ENCODE measurements at regions not wholly inside any gene's neighbourhood (a gene's known extent, or its start where the extent isn't known, plus 50 kb on each side); places are given as distances from the start of the nearest gene placed in this dataset.

DNA sequence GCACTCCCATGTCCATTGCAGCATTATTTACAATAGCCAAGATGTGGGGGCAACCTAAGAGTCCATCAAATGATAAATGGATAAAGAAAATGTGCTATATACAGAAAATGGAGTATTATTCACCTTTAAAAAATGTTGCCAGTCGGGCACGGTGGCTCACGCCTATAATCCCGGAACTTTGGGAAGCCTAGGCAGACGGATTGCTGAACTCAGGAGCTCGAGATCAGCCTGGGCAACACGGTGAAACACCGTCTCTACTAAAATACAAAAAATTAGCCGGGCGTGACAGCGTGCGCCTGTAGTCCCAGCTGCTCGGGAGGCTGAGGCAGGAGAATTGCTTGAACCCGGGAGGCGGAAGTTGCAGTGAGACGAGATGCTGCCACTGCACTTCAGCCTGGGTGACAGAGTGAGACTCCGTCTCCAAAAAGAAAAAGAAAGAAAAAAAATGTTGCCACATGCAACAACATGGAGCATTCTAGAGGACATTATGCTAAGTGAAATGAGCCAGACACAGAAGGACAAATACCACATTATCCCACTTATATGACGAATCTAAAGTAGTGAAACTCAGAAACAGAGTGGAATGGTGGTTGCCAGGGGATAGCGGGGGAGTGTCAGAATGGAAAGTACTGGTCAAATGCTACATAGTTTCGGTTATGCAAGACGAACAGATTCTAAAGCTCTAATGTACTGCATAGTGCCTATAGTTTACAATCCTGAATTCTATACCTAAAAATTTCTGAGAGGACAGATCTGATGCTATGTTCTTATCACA, 1385.6 kb upstream of the TMEFF2 start:
- no peak for DNase-seq

DNA sequence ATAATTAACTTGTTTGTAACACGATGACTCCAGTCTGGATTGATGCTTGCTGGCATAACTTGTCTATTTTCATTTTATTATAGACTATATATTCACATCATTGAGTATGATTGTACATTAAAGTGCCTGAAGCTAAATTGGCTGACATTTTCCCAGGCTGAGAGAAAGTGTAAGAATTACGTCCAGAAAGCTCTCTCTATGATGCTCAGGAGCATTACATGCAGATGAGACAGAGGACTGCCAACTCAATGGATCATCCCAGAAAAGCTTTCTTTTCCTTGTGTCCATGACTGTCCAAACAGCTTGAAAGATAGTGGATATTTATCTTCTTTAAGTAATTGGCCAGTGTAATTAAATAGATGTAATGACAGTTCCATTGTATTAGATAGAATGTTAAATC, 1372.2 kb upstream of the TMEFF2 start:
- no peak for DNase-seq

GRCh38 chr2:193566276-193566675, 1371.5 kb upstream of the TMEFF2 start:
- no peak for DNase-seq

- DNase-seq: no peak
These were observed 1367.3 kb upstream of the TMEFF2 start for GRCh38 chr2:193562031-193562430.

GRCh38 chr2:193561054-193561453, 1366.3 kb upstream of the TMEFF2 start:
- DNase-seq: no peak

DNA sequence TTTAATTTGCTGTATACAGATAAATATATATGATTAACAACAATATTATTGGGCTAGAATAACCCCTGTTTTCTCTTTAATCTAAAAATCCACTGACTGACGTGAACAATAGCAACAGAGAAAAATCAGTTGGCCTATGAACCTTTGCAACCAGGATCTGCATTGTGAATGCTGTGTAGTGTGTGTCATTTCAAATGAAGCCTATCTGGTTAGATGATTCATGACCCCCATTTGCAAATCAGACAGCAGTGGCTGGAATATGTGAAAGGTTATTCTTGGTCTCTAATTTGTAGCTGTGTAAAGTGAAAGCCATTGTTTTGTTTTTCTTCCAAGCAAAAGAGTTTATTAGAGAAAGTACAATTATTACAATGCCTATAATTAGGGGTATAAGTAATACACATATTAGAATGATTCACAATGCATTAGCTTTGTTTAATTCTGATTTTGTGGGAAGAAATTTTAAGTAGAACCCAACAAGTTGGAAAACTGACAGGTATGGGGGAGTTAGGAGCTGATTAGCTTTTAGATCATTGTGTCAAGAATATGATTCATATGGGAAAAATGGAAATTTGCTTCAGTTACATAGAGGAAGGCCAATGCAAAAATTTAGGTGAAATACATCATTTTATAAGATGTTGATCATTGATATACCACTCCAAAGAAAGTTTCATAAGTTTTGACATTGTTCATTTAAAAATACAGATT, 1362.2 kb upstream of the TMEFF2 start:
- no peak for DNase-seq

GRCh38 chr2:193549661-193550060, 1354.9 kb upstream of the TMEFF2 start:
- no peak for DNase-seq

DNA sequence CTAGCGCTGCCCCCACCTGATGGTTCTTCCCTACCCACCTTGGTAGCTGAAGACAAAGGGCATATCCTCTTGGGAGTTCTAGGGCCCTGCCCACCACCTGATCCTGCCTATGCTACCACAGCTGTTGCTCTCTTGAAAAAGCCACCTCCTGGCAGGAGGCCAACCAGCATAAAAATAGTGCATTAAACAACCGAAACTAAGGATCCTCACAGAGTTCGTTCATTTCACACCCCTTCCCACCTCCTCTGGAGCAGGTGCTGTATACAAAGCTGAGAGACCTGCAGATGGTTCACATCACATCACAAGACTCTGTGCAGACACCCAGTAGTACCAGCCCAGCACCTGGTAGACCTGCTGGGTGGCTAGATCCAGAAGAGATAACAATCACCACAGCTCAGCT, 1348.0 kb upstream of the TMEFF2 start:
- DNase-seq: no peak

GRCh38 chr2:193539188-193539587, 1344.5 kb upstream of the TMEFF2 start:
- no peak for DNase-seq

DNA sequence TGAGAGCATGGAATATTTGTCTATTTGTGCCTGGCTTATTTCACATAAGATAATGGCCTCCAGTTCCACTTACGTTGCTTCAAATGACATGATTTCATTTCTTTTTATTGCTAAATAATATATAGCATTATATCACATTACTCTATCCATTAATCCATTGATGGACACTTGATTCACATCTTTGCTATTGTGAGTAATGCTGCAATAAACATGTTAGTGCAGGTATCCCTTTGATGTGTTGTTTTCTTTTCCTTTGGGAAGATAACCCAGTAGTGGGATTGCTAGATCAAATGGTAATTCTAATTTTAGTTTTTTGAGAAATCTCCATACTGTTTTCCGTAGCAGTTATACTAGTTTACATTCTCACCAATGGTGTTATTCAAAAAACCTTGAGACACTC, 1343.3 kb upstream of the TMEFF2 start:
- no peak for DNase-seq

- no peak for DNase-seq
These were observed 1342.8 kb upstream of the TMEFF2 start for GRCh38 chr2:193537531-193537930.

DNA sequence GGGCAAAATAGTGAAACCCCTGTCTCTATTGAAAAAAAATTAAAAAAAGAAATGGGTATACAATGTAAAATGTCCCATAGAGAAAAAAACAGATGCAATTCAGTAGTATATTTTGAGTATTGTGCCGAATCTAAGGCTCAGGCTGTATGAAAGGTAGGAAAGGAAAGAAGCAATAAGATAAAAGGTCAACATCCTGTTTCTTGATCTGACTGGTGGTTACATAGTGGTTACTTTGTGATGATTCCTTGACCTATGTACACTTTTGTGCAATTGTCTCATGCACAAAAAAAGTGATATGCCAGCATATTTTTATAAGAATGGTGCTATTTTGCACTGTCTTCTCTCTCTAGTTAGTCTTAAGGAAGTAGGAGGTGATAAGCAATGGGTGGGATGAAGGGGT, 1333.7 kb upstream of the TMEFF2 start:
- no peak for DNase-seq

DNA sequence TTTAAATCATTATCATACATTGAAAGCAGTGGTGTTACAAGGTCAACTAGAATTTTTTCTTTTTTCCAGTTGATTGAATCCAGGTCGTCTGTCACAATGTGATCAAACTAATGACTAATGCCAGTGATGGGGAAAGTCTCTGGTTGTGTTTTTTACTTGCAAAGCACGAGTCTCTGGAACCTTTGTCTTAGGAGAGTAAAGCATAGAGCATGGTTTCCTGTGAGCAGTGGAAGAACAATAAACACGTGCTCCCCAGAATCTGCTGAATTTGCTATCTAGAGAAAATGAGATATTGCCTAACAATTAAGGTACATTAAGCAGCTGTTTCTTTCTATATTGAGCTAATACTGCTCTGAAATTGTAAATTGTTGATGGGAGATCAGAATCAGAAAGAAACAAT, 1332.4 kb upstream of the TMEFF2 start:
- no peak for DNase-seq

- no peak for DNase-seq
These were observed 1328.9 kb upstream of the TMEFF2 start for GRCh38 chr2:193523662-193524061.

GRCh38 chr2:193521523-193521922, 1326.8 kb upstream of the TMEFF2 start:
- no peak for DNase-seq

DNA sequence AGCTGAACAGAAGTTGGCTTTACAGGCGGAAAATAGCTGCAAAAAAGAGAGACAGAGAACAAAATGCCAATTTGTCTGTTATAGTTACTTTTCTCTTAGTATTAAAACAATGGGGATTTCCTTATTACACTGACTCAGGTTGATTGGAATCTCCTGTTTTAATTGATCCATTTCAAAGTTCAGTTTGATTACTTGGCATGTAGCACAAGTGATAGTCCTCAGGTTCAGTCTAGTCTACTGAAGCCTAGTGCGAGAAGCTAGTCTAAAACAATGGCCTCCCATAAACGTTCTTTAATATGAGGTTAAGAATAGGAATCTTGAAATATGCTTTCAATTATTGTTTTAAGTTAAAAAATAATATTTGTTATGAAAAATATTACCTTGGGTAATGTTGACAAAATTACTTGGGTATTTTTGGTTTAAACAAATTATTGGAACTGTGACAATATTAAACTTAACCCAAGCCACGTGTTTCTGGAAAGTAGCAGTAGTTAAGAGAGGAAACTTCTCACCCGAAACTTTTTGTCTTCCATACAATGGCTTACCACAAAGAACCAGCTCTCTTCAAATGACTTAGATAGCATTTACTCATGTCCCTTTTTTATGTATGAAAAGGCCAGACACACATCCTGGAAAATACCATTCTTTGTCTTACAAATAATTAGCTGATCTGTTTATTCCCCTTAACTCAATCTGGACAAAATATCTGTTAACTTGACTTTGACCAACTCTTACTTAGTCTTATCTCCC, 1326.2 kb upstream of the TMEFF2 start:
- no peak for DNase-seq

GRCh38 chr2:193518041-193518817, 1323.5 kb upstream of the TMEFF2 start:
- no peak for DNase-seq

DNA sequence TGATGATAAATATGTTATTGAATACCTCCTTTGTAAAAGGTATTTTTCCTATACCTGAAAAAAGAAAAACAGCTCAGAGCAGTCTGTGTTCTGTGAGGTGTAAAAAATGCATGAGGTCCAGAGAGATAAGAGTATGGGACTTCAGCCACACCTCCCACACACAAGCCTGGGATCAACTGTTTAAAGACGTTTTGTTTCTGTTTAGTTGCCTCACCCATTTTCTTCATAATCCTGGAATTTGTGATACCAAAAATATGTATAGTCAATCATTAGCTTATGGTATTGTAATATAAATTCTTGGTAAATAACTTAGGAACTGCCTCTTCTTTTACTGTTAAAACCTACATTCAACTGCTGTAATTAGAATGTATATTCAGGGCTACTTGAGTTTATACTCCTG, 1322.9 kb upstream of the TMEFF2 start:
- DNase-seq: no peak

DNA sequence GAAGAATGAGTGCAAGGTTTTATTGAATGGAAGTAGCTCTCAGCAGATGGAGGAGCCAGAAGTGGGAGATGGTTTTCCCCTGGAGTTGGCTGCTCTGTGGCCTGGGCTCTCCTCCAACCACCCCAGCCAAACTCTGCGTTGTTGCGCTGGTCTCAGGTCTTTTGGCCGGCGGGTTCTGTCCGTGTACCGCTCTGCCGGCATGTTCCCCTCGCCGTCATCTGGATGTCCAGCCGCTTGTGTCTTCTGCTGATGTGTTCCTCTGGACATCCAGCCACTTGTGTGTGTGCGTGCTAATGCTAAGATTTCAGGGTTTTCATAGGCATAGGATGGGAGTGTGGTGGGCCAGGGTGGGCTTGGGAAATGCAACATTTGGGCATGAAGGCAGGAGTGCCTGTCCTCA, 1311.3 kb upstream of the TMEFF2 start:
- DNase-seq: no peak

- DNase-seq: no peak
These were observed 1310.9 kb upstream of the TMEFF2 start for GRCh38 chr2:193505620-193506019.

DNA sequence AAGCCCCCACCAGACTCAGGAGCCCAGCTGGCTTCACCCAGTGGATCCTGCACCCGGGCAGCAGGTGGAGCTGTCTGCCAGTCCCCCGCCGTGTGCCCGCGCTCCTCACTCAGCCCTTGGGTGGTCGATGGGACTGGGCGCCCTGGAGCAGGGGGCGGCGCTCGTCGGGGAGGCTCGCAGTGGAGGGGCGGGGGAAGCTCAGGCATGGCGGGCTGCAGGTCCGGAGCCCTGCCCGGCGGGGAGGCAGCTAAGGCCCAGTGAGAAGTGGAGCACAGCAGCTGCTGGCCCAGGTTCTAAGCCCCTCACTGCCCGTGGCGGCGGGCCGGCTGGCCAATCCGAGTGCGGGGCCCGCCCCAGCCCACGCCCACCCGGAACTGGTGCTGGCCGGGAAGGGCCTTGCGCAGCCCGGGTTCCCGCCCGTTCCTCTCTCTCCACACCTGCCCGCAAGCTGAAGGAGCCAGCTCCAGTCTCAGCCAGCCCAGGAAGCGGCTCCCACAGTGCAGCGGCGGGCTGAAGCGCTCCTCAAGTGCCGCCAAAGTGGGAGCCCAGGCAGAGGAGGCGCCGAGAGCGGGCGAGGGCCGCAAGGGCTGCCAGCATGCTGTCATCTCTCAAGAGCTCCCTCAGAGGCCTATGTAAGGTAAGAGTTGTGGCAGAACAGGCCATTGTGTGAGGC, 1307.8 kb upstream of the TMEFF2 start:
- no peak for DNase-seq

DNA sequence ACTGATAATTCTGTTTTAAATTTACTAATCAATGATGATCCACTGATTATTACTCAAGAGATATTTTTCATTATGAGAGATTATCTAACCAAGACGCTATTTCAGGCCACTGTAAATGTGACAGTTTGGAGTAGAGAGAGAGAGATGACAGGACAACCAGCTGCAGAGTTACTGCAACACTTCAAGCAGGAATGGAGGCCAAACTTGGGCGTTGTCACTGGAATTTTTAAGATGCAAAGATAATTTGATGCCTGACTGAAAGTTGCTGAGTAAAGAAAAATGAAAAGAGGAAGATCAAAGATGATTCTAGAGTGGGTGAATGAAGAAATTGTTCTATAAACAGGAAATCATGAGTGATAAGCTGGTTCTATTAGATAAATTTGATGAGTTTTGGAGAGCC, 1302.1 kb upstream of the TMEFF2 start:
- no peak for DNase-seq

GRCh38 chr2:193482557-193482956, 1287.8 kb upstream of the TMEFF2 start:
- DNase-seq: no peak

Measured in stimulated activated CD8-positive, alpha-beta memory T cell treated with anti-CD3 and anti-CD28 coated beads, Interleukin-4, amount 100 ng/mL, for 48 hours (primary cell).